ENCODE measurements at regions not wholly inside any gene's neighbourhood (a gene's known extent, or its start where the extent isn't known, plus 50 kb on each side); places are given as distances from the start of the nearest gene placed in this dataset.

- Histone ChIP-seq H3K27me3 (ENCODE audit: control insufficient read depth, insufficient read depth, low read length) (no peaks in the 10 kb centered on the region), H3K36me3 (ENCODE audit: control insufficient read depth, insufficient read depth, low read length) (no peaks in the 10 kb centered on the region), H3K4me3 (ENCODE audit: low read depth, low read length) (no peak overlapping the region)
- DNase-seq (ENCODE audit: low read depth): no peak
- ChIA-PET POLR2A (no interaction called here), CTCF (no interaction called here)
- no peak for TF ChIP-seq CTCF (IDR thresholded peaks at IDR 0.05; ENCODE audit: insufficient read depth, low read depth, low read length)
Measured at GRCh38 chr4:129468624-129469023, 372.7 kb downstream of the C4orf33 start.

- POLR2A ChIA-PET: no interaction called here
Measured at GRCh38 chr4:129474698-129475097, 378.7 kb downstream of the C4orf33 start.

GRCh38 chr4:129481107-129481506 is 385.2 kb downstream of the C4orf33 start:
- POLR2A ChIA-PET: no interaction called here
- Histone ChIP-seq H3K4me3 (ENCODE audit: low read depth, low read length) (no peak overlapping the region), H3K36me3 (ENCODE audit: control insufficient read depth, insufficient read depth, low read length) (no peaks in the 10 kb centered on the region), H3K27me3 (ENCODE audit: control insufficient read depth, insufficient read depth, low read length) (no peaks in the 10 kb centered on the region)
- CTCF ChIA-PET: no interaction called here
- no peak for TF ChIP-seq CTCF (IDR thresholded peaks at IDR 0.05; ENCODE audit: insufficient read depth, low read depth, low read length)
- no peak for DNase-seq (ENCODE audit: low read depth)

More at GRCh38 chr4:129474698-129475097, 378.7 kb downstream of the C4orf33 start:
- TF ChIP-seq CTCF (IDR thresholded peaks at IDR 0.05; ENCODE audit: insufficient read depth, low read depth, low read length): no peak
- H3K27me3 ChIP-seq (ENCODE audit: control insufficient read depth, insufficient read depth, low read length): no peaks in the 10 kb centered on the region
- DNase-seq (ENCODE audit: low read depth): no peak
- no peak overlapping the region for H3K4me3 ChIP-seq (ENCODE audit: low read depth, low read length)
- no peaks in the 10 kb centered on the region for H3K36me3 ChIP-seq (ENCODE audit: control insufficient read depth, insufficient read depth, low read length)
- CTCF ChIA-PET: no interaction called here

GRCh38 chr4:129488427-129488826 is 392.5 kb downstream of the C4orf33 start:
- no peak overlapping the region for H3K4me3 ChIP-seq (ENCODE audit: low read depth, low read length)
- H3K36me3 ChIP-seq (ENCODE audit: control insufficient read depth, insufficient read depth, low read length): no peaks in the 10 kb centered on the region
- DNase-seq (ENCODE audit: low read depth): no peak
- POLR2A ChIA-PET: no interaction called here
- no peak for TF ChIP-seq CTCF (IDR thresholded peaks at IDR 0.05; ENCODE audit: insufficient read depth, low read depth, low read length)
- CTCF ChIA-PET: no interaction called here
- no peaks in the 10 kb centered on the region for H3K27me3 ChIP-seq (ENCODE audit: control insufficient read depth, insufficient read depth, low read length)

GRCh38 chr4:129490516-129490915 is 394.6 kb downstream of the C4orf33 start:
- CTCF ChIA-PET: no interaction called here
- H3K4me3 ChIP-seq (ENCODE audit: low read depth, low read length): no peak overlapping the region
- POLR2A ChIA-PET: no interaction called here

More at GRCh38 chr4:129490516-129490915, 394.6 kb downstream of the C4orf33 start:
- Histone ChIP-seq H3K27me3 (ENCODE audit: control insufficient read depth, insufficient read depth, low read length) (no peaks in the 10 kb centered on the region), H3K36me3 (ENCODE audit: control insufficient read depth, insufficient read depth, low read length) (no peaks in the 10 kb centered on the region)
- no peak for DNase-seq (ENCODE audit: low read depth)
- TF ChIP-seq CTCF (IDR thresholded peaks at IDR 0.05; ENCODE audit: insufficient read depth, low read depth, low read length): no peak
